Breast epithelium (tissue), 4 donors: ENCODE measurements at regions not wholly inside any gene's neighbourhood (a gene's known extent, or its start where the extent isn't known, plus 50 kb on each side); places are given as distances from the start of the nearest gene placed in this dataset.

Experiments
- DNase-seq, 2 donors: peaks; one replicate each; pipeline ENCODE4 v3.0.0-alpha.2; 2019; ENCODE audit warnings: low spot score in 2 of 2
- H3K27ac ChIP-seq, 2 donors: fragments of 200-600 bp; sonication (generic) in 1 of 2; one replicate each; pipeline ENCODE4 v1.5.1; 2016 to 2019; ENCODE audit warnings: mild to moderate bottlenecking in 1 of 2
- H3K27me3 ChIP-seq, 2 donors: fragments of 200-600 bp; sonication (generic) in 1 of 2; one replicate each; pipeline versions ENCODE4 v1.5.1 to v1.6.0; 2017 to 2019; ENCODE audit warnings: control low read depth in 1 of 2, mild to moderate bottlenecking in 1 of 2
- H3K36me3 ChIP-seq: fragments of 200-600 bp; one replicate; pipeline ENCODE4 v1.5.1; 2019
- H3K4me1 ChIP-seq, 2 donors: fragments of 200-600 bp; sonication (generic); one replicate each; pipeline ENCODE4 v1.5.1; 2016 to 2019; ENCODE audit warnings: control low read depth in 1 of 2
- H3K4me3 ChIP-seq, 3 donors: fragments of 200-600 bp; sonication (generic); 1 replicate in 2 of 3; 2 replicates in 1 of 3; pipeline ENCODE4 v1.5.1; 2016 to 2019; ENCODE audit warnings: mild to moderate bottlenecking in 3 of 3, moderate library complexity in 2 of 3
- H3K9me3 ChIP-seq, 2 donors: fragments of 200-600 bp; sonication (generic) in 1 of 2; one replicate each; pipeline ENCODE4 v1.5.1; 2016 to 2019; ENCODE audit warnings: control low read depth in 1 of 2
- CTCF ChIP-seq, 3 donors: fragments of 450-650 bp; IDR thresholded peaks; one replicate each; pipeline ENCODE4 v1.5.1; 2016 to 2017; ENCODE audit warnings: antibody characterized with exemption in 3 of 3, mild to moderate bottlenecking in 3 of 3, moderate library complexity in 3 of 3
- POLR2A ChIP-seq: fragments of 450-650 bp; IDR thresholded peaks from one replicate; pipeline ENCODE4 v1.6.1; 2016; ENCODE audit warnings: antibody characterized with exemption, mild to moderate bottlenecking, moderate library complexity
- POLR2AphosphoS5 ChIP-seq, 3 donors: sonication (generic); formaldehyde crosslinking; IDR thresholded peaks; one replicate each; pipeline ENCODE4 v1.6.1; 2017; ENCODE audit warnings: antibody characterized with exemption in 3 of 3
- intact Hi-C: fragments of 100-400 bp; cut with DNase I; formaldehyde crosslinking; loops from one replicate; pipeline ENCODE4 v1.15.1; 2023; ENCODE audit warnings: low total_unique reads

DNA sequence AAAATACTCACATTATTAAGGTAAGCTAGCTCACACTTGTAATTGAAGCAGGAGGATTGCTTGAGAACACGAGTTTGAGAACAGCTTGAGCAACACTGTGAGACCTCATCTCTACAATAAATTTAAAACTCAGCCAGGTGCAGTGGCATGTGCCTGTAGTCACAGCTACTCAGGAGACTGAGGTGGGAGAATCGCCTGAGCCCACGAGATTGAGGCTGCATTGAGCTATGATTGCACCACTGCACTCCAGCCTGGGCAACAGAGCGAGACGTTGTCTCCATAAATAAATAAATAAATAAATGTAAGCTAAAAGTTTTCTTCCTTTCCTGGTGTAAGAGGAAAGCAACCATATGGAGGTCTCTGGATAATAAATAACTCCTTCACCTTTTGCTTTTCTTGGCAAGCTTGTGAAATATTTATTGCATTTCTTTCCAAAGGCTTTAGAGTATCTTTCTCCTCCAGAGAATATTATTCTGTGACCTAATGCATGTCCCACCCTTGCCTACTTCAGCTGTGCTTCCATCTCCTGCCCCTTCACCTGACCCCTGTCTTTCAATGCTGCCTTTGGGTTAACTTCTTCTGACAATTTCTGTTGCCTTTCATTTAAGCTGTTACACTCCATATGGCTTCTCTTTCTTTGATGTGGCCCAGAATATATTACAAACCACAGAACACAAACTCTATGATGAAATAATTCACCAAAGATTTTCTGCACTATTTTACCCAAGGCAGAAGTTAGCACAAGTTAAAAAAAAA, 280.7 kb upstream of the RND3 start:
- Histone ChIP-seq H3K4me1 (no peaks in the 10 kb centered on the region), H3K4me3 (no peak overlapping the region), H3K27me3 (no peaks in the 10 kb centered on the region), H3K36me3 (no peaks in the 10 kb centered on the region), H3K9me3 (no peaks in the 10 kb centered on the region), H3K27ac (no peak overlapping the region)
- intact Hi-C loops: no loop called here
- DNase-seq: no peak
- TF ChIP-seq POLR2AphosphoS5 (IDR thresholded peaks at IDR 0.05) (no peak), CTCF (IDR thresholded peaks at IDR 0.05) (no peak), POLR2A (no peak)

DNA sequence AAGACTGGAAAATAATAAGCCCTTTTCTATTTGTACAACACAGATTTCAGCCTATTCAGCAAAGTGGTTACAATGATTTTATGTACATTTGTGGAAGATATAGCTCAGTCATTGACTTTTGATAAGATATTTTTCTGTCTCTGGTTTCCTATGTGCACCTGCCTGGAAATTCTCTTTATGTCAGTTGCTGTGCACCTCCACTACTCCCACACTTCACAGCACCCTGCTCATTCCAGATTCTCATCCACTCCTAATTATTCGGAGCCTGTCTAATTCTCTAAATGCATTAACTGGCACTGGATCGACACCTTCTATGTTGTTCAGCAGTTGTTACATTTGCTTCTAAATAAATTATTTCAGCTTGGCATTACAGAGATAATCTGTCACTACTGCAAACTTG, 275.1 kb upstream of the RND3 start:
- Histone ChIP-seq H3K36me3 (no peaks in the 10 kb centered on the region), H3K4me1 (no peaks in the 10 kb centered on the region), H3K9me3 (no peaks in the 10 kb centered on the region), H3K27me3 (no peaks in the 10 kb centered on the region), H3K4me3 (no peak overlapping the region), H3K27ac (no peak overlapping the region)
- no peak for DNase-seq
- TF ChIP-seq POLR2AphosphoS5 (IDR thresholded peaks at IDR 0.05) (no peak), CTCF (IDR thresholded peaks at IDR 0.05) (no peak), POLR2A (no peak)
- intact Hi-C loops: no loop called here

DNA sequence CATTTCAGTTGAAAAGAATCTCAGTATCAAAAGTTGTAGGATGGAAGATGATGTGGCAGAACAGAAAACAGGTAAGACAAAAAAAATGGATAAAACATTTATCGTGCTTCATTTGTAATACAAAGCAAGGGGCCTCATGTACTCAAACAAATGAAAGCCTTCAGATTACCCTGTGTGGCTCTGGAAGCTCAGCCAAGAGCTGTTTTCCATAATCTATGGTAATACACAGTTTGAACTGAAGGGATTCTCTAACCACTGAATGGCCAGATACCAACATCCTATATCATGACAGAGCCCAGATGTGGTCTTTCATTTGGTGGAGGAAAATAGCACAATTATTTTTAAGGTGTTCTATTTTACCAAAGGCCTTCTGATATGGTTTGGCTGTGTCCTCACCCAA, 272.1 kb upstream of the RND3 start:
- Histone ChIP-seq H3K4me1 (no peaks in the 10 kb centered on the region), H3K36me3 (no peaks in the 10 kb centered on the region), H3K27me3 (no peaks in the 10 kb centered on the region), H3K9me3 (no peaks in the 10 kb centered on the region), H3K4me3 (no peak overlapping the region), H3K27ac (no peak overlapping the region)
- TF ChIP-seq POLR2AphosphoS5 (IDR thresholded peaks at IDR 0.05): no peak
- no peak for TF ChIP-seq POLR2A
- no peak for TF ChIP-seq CTCF (IDR thresholded peaks at IDR 0.05)
- no peak for DNase-seq
- intact Hi-C loops: no loop called here

GRCh38 chr2:150759106-150759505, 271.6 kb upstream of the RND3 start:
- H3K4me3 ChIP-seq: no peak overlapping the region

More at GRCh38 chr2:150759106-150759505, 271.6 kb upstream of the RND3 start:
- no peaks in the 10 kb centered on the region for H3K9me3 ChIP-seq
- intact Hi-C loops: no loop called here
- H3K36me3 ChIP-seq: no peaks in the 10 kb centered on the region
- no peak for DNase-seq
- no peak for TF ChIP-seq POLR2A
- TF ChIP-seq POLR2AphosphoS5 (IDR thresholded peaks at IDR 0.05): no peak
- TF ChIP-seq CTCF (IDR thresholded peaks at IDR 0.05): no peak
- no peaks in the 10 kb centered on the region for H3K4me1 ChIP-seq
- H3K27me3 ChIP-seq: no peaks in the 10 kb centered on the region
- H3K27ac ChIP-seq: no peak overlapping the region
